ENCODE measurements at regions not wholly inside any gene's neighbourhood (a gene's known extent, or its start where the extent isn't known, plus 50 kb on each side); places are given as distances from the start of the nearest gene placed in this dataset.

GRCh38 chr5:8290721-8291120 is 421.8 kb downstream of the MTRR start:
- CTCF ChIA-PET (ENCODE audit: low intra/inter-chr PET ratio, low total read pairs): no interaction called here
- no peak overlapping the region for H3K4me3 ChIP-seq (replicated peaks in 1 of 3; ENCODE audit: insufficient read depth in 1 of 3, low read depth in 2 of 3, low read length in 3 of 3)
- in situ Hi-C loops (cut with HindIII; ENCODE audit: extremely low pct_ligation_motif_present, low pct_unique_long_range_greater_than_20kb): no loop called here

DNA sequence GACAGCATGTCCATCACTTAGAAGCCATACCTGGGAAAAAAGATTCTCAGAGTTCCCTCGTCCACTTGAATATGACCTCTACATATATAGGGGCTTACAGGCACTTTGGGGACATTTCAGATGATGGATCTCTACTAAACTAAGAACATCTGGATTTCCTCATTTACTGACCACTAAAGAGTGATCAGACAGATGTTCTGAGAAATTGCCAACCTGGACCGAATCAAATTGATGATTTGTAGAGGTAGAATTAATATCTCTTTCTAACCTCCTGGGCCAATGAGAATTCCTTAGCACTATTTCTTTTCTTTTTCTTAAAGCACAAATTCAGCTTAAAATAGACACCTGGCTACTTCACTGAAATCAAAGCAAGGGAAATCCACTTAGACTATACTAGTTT is 422.7 kb downstream of the MTRR start:
- ChIA-PET POLR2A (no interaction called here), CTCF (ENCODE audit: low intra/inter-chr PET ratio, low total read pairs) (no interaction called here)
- no peak for DNase-seq (ENCODE audit: low spot score)
- Histone ChIP-seq H2AFZ (ENCODE audit: low read length) (no peak overlapping the region), H3K4me2 (ENCODE audit: low read depth, low read length) (no peak overlapping the region), H3K9me3 (ENCODE audit: low read length) (peaks cover 28% of the 10 kb centered on the region), H4K20me1 (ENCODE audit: insufficient read depth, low read length) (no peaks in the 10 kb centered on the region), H3K79me2 (ENCODE audit: insufficient read depth, low read length) (no peaks in the 10 kb centered on the region), H3K27ac (ENCODE audit: extremely low read length, insufficient read depth, low read length) (no peak overlapping the region), H3K36me3 (replicated peaks in 1 of 2; ENCODE audit: control insufficient read depth in 1 of 2, insufficient read depth in 2 of 2, low read length in 2 of 2) (no peaks in the 10 kb centered on the region), H3K9ac (ENCODE audit: insufficient read depth, low read depth, low read length) (no peak overlapping the region), H3K4me3 (replicated peaks in 1 of 3; ENCODE audit: insufficient read depth in 1 of 3, low read depth in 2 of 3, low read length in 3 of 3) (no peak overlapping the region), H3K27me3 (ENCODE audit: control insufficient read depth in 1 of 2, insufficient read depth in 2 of 2, low read length in 2 of 2) (no peaks in the 10 kb centered on the region), H3K4me1 (ENCODE audit: insufficient read depth, low read length) (no peaks in the 10 kb centered on the region)
- intact Hi-C loops (cut with micrococcal nuclease; ENCODE audit: unreplicated experiment): no loop called here
- in situ Hi-C loops (cut with HindIII; ENCODE audit: extremely low pct_ligation_motif_present, low pct_unique_long_range_greater_than_20kb): no loop called here
- WGBS (ENCODE audit: low lambda C conversion rate): 10% methylated on average over 2 of the region's 2 CpGs
- ATAC-seq: no peak
- no peak for TF ChIP-seq RFX5 (IDR thresholded peaks at IDR 0.05; ENCODE audit: low read depth, low read length)
- no peak for TF ChIP-seq ZNF597 (CRISPR knock-in tag; IDR thresholded peaks at IDR 0.05)
- TF ChIP-seq ZNF431 (CRISPR knock-in tag; IDR thresholded peaks at IDR 0.05; ENCODE audit: borderline replicate concordance, low read depth): no peak
- TF ChIP-seq ZNF18 (CRISPR knock-in tag; IDR thresholded peaks at IDR 0.05; ENCODE audit: insufficient replicate concordance): no peak
- TF ChIP-seq CENPBD1 (CRISPR knock-in tag; IDR thresholded peaks at IDR 0.05; ENCODE audit: borderline replicate concordance, low read depth): no peak
- no peak for TF ChIP-seq PCBP2 (optimal IDR thresholded peaks at IDR 0.05; ENCODE audit: low read depth, low read length, poor library complexity, severe bottlenecking)
- no TSS peak for BruUV-seq (replicated peaks)
- no peak for FAIRE-seq

More at GRCh38 chr5:8290721-8291120, 421.8 kb downstream of the MTRR start:
- ATAC-seq (no peak), DNase-seq (ENCODE audit: low spot score) (no peak), FAIRE-seq (no peak)
- no TSS peak for BruUV-seq (replicated peaks)
- Histone ChIP-seq H4K20me1 (ENCODE audit: insufficient read depth, low read length) (no peaks in the 10 kb centered on the region), H3K9me3 (ENCODE audit: low read length) (peaks cover 28% of the 10 kb centered on the region), H3K4me1 (ENCODE audit: insufficient read depth, low read length) (no peaks in the 10 kb centered on the region), H3K79me2 (ENCODE audit: insufficient read depth, low read length) (no peaks in the 10 kb centered on the region), H3K27me3 (ENCODE audit: control insufficient read depth in 1 of 2, insufficient read depth in 2 of 2, low read length in 2 of 2) (no peaks in the 10 kb centered on the region), H3K36me3 (replicated peaks in 1 of 2; ENCODE audit: control insufficient read depth in 1 of 2, insufficient read depth in 2 of 2, low read length in 2 of 2) (no peaks in the 10 kb centered on the region), H2AFZ (ENCODE audit: low read length) (no peak overlapping the region), H3K9ac (ENCODE audit: insufficient read depth, low read depth, low read length) (no peak overlapping the region), H3K4me2 (ENCODE audit: low read depth, low read length) (no peak overlapping the region), H3K27ac (ENCODE audit: extremely low read length, insufficient read depth, low read length) (no peak overlapping the region)
- intact Hi-C loops (cut with micrococcal nuclease; ENCODE audit: unreplicated experiment): no loop called here
- 0% methylated on average over 2 of the region's 2 CpGs for WGBS (ENCODE audit: low lambda C conversion rate)
- TF ChIP-seq ZMAT3 (CRISPR knock-in tag; conservative IDR thresholded peaks at IDR 0.05): no peak
- TF ChIP-seq CREB1 (IDR thresholded peaks at IDR 0.05): 0 out of 2 replicates have a peak, but pooled peaks have one; percentile 28
- TF ChIP-seq CREB1 (CRISPR knock-in tag; IDR thresholded peaks at IDR 0.05): no peak
- POLR2A ChIA-PET: no interaction called here
